T1000 (cell line): ENCODE measurements at regions not wholly inside any gene's neighbourhood (a gene's known extent, or its start where the extent isn't known, plus 50 kb on each side); places are given as distances from the start of the nearest gene placed in this dataset.
"Not testable (repeated sequence)": the region's sequence is repeated elsewhere in the genome, so short reads cannot be mapped to it uniquely, and the experiment has no call there.

ENCODE experiments used
- DNase-seq: peaks from one replicate; lab custom pipeline; 2025; ENCODE audit warnings: mixed read lengths; lab: John Stamatoyannopoulos, UW

GRCh38 chr3:178095522-178095921 lies 440.7 kb upstream of the KCNMB2 start:
- DNase-seq, result no peak

DNA sequence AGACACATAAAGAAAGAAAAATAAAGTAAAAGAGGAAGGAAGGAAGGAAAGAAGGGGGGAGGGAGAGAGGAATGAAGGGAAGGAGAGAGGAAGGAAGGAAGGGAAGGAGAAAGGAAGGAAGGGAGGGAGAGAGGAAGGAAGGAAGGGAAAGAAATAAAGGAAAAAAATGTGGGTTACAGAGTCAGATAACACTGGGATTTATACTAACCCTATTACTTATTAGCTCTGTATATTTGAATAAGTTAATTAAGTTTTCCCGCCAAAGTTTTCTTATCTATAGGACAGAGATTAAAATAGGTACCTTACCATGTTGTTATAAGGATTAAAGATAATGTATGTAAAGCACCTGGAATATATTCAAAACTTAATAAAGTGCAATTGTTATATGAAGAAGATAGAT lies 439.3 kb upstream of the KCNMB2 start:
- DNase-seq, result no peak

DNA sequence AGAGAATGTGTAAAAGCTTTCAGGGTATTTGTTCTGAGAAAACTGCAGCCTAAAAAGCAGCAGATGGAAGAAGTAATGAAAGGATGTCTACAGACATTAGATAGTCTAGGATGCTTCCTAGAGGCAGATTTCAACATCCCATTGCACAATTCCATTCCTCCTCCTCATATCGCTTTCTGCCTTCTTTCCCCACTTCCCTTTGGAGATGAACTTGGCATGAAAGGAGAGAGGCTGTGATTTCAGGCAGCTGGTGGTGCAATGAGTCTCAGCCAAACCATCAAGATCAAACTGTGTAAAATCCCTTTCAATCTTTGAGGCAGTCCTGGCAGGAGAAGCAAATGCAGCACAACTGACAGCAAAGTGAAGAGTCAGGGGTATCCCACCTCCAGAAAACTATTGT lies 438.7 kb upstream of the KCNMB2 start:
- DNase-seq, result no peak

DNA sequence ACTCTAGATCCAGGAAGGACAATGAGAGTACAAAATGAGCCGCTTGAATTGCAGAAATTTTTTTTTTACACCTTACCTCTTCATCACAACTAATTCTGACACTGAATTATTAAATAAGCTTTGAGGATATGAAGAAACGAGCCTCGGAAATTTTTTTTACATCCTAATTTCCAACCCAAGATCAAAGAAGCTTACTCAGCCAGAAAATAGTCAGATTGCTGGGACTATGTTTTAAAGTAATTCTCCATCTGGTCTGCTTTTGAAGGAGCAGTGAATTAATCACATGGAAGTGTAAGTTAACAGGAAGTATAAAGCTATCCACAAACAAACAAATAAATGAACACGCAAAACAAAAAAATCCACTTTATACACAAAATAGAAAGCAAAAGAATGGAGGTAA lies 437.0 kb upstream of the KCNMB2 start:
- no peak for DNase-seq

GRCh38 chr3:178099862-178100261 lies 436.4 kb upstream of the KCNMB2 start:
- no peak for DNase-seq

- no peak for DNase-seq
Measured at GRCh38 chr3:178100908-178101307, 435.3 kb upstream of the KCNMB2 start.

GRCh38 chr3:178103140-178103539 lies 433.1 kb upstream of the KCNMB2 start:
- DNase-seq, result no peak

GRCh38 chr3:178107804-178108203 lies 428.4 kb upstream of the KCNMB2 start:
- DNase-seq, result no peak

- no peak for DNase-seq
Measured at GRCh38 chr3:178109691-178110090, 426.5 kb upstream of the KCNMB2 start.

DNA sequence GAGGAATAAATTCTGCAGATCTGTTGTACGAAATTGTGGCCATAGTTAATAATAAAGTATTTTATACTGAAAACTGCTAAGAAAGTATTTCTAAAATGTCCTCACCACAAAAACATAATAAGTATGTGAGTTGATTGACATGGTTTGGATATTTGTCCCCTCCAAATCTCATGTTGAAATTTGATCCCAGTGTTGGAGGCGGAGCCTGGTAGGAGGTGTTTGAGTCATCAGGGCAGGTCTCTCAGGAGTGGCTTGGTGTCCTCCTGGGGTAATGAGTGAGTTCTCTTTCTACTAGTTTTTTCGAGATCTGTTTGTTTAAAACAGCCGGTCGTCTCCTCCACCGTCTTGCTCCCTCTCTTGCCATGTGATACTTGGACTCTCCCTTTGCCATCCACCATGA lies 424.1 kb upstream of the KCNMB2 start:
- DNase-seq, result no peak

GRCh38 chr3:178112552-178112951 lies 423.7 kb upstream of the KCNMB2 start:
- not testable (repeated sequence) for DNase-seq

GRCh38 chr3:178117641-178118040 lies 418.6 kb upstream of the KCNMB2 start:
- no peak for DNase-seq

GRCh38 chr3:178119608-178120295 lies 416.5 kb upstream of the KCNMB2 start:
- DNase-seq, result peak; percentile 20

DNA sequence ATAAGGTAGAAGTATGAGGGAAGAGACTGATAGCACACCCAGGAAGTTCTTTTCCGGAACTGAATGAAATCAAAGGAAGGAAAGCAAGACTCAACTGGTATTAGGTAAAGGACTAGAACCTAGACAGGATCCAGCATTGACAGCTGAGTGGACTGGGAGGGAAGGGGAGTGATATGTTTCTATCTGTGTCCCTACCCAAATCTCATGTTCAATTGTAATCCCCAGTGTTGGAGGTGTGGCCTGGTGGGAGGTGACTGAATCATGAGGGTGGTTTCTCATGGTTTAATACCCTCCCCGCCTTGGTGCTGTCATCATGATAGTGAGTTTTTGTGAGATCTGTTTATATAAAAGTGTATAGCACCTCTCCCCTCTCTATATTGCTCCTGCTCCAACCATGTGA lies 415.9 kb upstream of the KCNMB2 start:
- DNase-seq, result no peak

- DNase-seq, result no peak
Measured at GRCh38 chr3:178126686-178127085, 409.6 kb upstream of the KCNMB2 start.

DNA sequence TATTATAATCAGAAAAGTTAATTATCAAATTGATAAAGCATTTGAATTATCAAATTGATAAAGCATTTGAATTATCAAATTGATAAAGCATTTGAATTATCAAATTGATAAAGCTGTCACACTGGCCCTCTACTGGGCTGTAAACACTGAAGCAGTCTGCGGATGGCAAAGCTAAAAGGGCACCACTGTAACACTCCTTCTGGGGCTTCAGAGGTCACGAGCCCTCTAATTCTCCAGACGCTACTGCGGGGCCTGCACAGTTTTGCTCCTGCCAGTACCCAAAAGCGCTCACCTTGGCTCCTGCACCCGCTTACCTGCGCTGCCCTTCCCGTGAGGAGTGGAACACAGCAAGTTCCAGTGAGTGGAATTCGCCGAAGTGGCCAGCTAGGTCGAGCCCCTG lies 409.0 kb upstream of the KCNMB2 start:
- DNase-seq, result no peak

DNA sequence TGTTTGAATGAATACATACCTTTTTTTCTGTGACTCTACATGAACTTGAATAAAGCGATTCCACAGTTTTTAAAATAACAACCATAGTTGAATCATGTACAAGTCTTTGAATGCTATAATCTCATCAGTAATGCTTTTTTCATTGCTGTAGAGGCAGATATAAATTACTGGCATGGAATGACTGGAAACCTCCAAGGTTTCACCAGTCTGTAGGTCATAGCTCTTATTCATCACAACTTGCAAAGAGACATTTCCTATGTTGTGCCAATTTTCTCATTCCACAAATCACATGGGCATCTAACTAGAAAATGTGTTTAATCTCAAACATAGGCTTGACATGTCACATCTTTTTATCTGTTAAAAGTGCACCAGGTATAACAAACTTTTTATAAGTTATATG lies 407.1 kb upstream of the KCNMB2 start:
- no peak for DNase-seq

DNA sequence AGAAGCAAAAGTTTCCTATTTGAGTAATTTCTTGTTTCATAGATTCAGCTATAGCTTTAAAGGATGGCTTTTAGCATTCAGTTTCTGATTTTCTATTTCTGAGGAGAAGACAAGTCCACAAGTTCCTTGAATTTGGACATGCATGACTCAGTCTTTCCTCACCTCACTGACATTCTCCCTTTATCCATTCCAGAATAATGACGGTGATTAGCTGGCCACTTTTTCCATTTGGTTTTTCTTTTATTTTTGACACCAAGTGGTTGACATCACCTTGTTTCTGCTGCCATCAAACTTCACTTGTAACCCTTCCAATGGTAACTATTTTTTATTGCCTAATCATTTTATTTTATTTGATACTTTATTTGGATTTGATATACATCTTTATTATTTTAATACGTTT lies 404.4 kb upstream of the KCNMB2 start:
- DNase-seq, result no peak

- no peak for DNase-seq
Measured at GRCh38 chr3:178137206-178137605, 399.0 kb upstream of the KCNMB2 start.

DNA sequence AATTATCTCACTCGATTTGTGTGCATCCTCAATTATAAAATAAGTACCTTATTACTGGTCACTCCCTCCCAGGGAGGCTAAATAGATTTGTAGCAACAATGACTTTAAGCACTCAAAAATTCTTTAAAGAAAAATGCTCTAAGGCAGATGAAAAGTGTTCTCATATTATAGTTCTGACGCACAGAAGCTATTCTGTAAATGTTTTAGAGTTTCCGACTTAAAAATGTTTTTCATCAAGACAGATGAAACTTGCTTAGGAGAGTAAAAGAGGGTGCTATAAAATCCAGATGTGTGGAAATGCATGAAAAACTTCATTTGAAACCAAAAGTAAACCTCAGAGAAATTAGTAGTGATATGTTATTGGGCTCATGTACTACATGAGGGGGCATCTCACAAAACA lies 398.4 kb upstream of the KCNMB2 start:
- no peak for DNase-seq

- DNase-seq, result no peak
Measured at GRCh38 chr3:178139116-178139515, 397.1 kb upstream of the KCNMB2 start.

DNA sequence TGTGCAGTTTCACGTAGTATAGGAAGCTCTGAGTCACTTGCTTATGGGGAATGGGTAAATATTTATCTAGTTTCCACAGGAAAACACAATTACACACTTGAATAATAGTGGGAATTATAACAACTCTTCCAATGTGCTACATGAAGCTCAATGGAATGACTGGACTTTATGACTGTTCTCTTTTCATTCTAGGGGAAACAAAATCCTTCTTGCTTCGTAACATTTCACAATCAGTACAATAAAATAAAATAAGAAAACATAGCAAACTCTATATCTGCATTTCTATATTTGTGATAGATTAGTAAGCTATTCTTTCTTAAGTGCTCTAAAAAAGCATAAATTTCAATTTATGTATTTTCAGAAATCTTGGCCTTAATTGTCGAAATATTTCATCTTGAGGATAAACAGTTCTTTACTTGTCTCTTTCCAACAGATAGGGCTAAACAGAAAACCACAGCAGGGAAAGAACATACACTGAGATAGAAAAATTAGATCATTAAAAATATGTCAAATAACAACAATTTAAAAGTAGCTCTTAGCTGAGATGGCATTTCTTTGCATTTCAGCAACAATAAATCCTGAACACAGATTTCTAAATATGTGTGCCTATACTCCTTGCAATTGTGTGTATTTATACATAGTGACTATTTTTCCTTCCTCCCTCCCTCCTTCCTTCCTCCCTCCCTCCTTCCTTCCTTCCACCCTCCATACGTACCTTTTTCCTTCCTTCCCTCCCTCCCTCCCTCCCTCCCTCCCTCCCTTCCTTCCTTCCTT lies 395.5 kb upstream of the KCNMB2 start:
- DNase-seq, result no peak

DNA sequence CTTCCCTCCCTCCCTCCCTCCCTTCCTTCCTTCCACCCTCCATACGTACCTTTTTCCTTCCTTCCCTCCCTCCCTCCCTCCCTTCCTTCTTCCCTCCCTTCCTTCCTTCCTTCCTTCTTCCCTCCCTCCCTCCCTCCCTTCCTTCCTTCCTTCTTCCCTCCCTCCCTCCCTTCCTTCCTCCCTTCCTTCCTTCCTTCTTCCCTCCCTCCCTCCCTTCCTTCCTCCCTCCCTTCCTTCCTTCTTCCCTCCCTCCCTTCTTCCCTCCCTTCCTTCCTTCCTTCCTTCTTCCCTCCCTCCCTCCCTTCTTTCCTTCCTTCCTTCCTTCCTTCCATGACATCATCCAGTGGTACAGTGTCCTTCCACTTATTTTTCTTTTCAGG lies 394.9 kb upstream of the KCNMB2 start:
- not testable (repeated sequence) for DNase-seq

DNA sequence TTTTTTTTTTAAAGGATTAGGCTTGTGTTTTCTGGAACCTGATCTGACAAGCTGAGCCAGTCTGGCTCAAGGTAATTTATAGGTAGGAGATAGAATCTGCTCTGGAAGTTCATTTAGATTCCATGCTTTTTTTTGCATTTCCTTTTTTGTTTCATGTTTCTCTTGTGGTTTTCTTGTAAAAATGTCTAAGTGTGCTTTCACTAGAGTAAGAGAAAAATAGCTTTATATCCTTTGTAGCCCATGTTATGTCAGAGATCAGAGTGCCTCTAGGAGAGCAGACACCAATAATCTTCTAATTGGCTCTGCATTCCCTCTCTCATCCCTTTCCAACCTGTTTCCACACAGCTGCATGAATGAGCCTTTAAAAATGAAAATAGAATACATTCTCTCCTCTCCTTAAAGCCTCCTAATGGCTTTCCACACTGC lies 389.8 kb upstream of the KCNMB2 start:
- DNase-seq, result no peak
